IMR-90 (cell line): ENCODE measurements at regions not wholly inside any gene's neighbourhood (a gene's known extent, or its start where the extent isn't known, plus 50 kb on each side); places are given as distances from the start of the nearest gene placed in this dataset.

ENCODE experiments used
- ATAC-seq: fragments of 200-7000 bp; cut with Tn5 transposase; 2 replicates; pipeline ENCODE4 v1.9.1; 2020; ENCODE audit warnings: low read depth, mild to moderate bottlenecking, moderate library complexity
- BruUV-seq: library from RNA; stranded (reverse); fragments of 400-500 nt; replicated peaks from 2 replicates; lab custom pipeline; 2021; lab: Mats Ljungman, UMichigan
- CTCF ChIA-PET: fragments of 300-600 bp; formaldehyde crosslinking; extraction: SDS; loops from one replicate; lab custom pipeline; 2021; ENCODE audit warnings: antibody characterized with exemption; lab: Yijun Ruan, JAX
- POLR2A ChIA-PET: fragments of 300-600 bp; sonication (Branson Sonifier 250); formaldehyde crosslinking; loops from one replicate; lab custom pipeline; 2022; ENCODE audit warnings: antibody characterized with exemption; ENCODE audit not compliant: unreplicated experiment; lab: Charles Lee
- DNase-seq: peaks from one replicate; pipeline ENCODE4 v3.0.0; 2013
- H2AFZ ChIP-seq: replicated peaks from 2 replicates; pipeline ENCODE3; 2013; ENCODE audit warnings: low read length, mild to moderate bottlenecking; ENCODE audit not compliant: poor library complexity
- H2AK5ac ChIP-seq: 2 replicates; pipeline ENCODE4 v1.6.1; 2013; ENCODE audit warnings: low read depth, low read length, inconsistent platforms
- H2AK9ac ChIP-seq: replicated peaks from 2 replicates; pipeline ENCODE3; 2013; ENCODE audit warnings: mild to moderate bottlenecking, low read depth, low read length, moderate library complexity; ENCODE audit not compliant: poor library complexity
- H2BK120ac ChIP-seq: 2 replicates; pipeline ENCODE4 v1.6.1; 2013; ENCODE audit warnings: low read depth, low read length, inconsistent platforms
- H2BK15ac ChIP-seq: 3 replicates; pipeline ENCODE4 v1.6.1; 2013; ENCODE audit warnings: low read depth, low read length, inconsistent platforms
- H2BK20ac ChIP-seq: 2 replicates; pipeline ENCODE4 v1.6.1; 2013; ENCODE audit warnings: low read depth, mild to moderate bottlenecking, inconsistent platforms, low read length, moderate library complexity
- H2BK5ac ChIP-seq: 2 replicates; pipeline ENCODE4 v1.6.1; 2013; ENCODE audit warnings: mild to moderate bottlenecking, low read depth, low read length, inconsistent platforms; ENCODE audit not compliant: poor library complexity, severe bottlenecking
- H3K14ac ChIP-seq: replicated peaks from 2 replicates; pipeline ENCODE4 v1.6.1; 2013; ENCODE audit warnings: low read depth, low read length, inconsistent platforms
- H3K18ac ChIP-seq: 2 replicates; pipeline ENCODE4 v1.6.1; 2013; ENCODE audit warnings: low read depth, low read length, control low read depth
- H3K23ac ChIP-seq: 2 replicates; pipeline ENCODE4 v1.6.1; 2013; ENCODE audit warnings: low read depth, low read length, inconsistent platforms
- H3K27ac ChIP-seq: 2 replicates; pipeline ENCODE4 v1.5.1; 2013; ENCODE audit warnings: mild to moderate bottlenecking, control low read depth, low read length; ENCODE audit not compliant: insufficient read depth
- H3K27me3 ChIP-seq: 2 replicates; pipeline ENCODE4 v1.6.1; 2013; ENCODE audit warnings: low read length; ENCODE audit not compliant: control insufficient read depth, insufficient read depth
- H3K36me3 ChIP-seq: 2 replicates; pipeline ENCODE4 v1.6.1; 2013; ENCODE audit warnings: low read length, mixed read lengths; ENCODE audit not compliant: control insufficient read depth, insufficient read depth
- H3K4ac ChIP-seq: 2 replicates; pipeline ENCODE4 v1.6.1; 2013; ENCODE audit warnings: low read depth, low read length, inconsistent platforms
- H3K4me1 ChIP-seq: 2 replicates; pipeline ENCODE4 v1.6.1; 2013; ENCODE audit warnings: low read length, mixed read lengths; ENCODE audit not compliant: control insufficient read depth, insufficient read depth
- H3K4me2 ChIP-seq: 2 replicates; pipeline ENCODE4 v1.6.1; 2013; ENCODE audit warnings: low read depth, mild to moderate bottlenecking, control low read depth, low read length, moderate library complexity
- H3K4me3 ChIP-seq: 2 replicates; pipeline ENCODE4 v1.5.1; 2013; ENCODE audit warnings: low read depth, mild to moderate bottlenecking, control low read depth, low read length, moderate library complexity; ENCODE audit not compliant: insufficient read depth
- H3K56ac ChIP-seq: 2 replicates; pipeline ENCODE4 v1.6.1; 2013; ENCODE audit warnings: low read length, inconsistent platforms; ENCODE audit not compliant: insufficient read depth; ENCODE audit errors: extremely low read depth
- H3K79me1 ChIP-seq, 2 experiments: 2 replicates each; pipeline ENCODE4 v1.6.1; 2013; ENCODE audit warnings: low read length in 2 of 2, inconsistent platforms in 1 of 2, low read depth in 1 of 2
- H3K9ac ChIP-seq: 2 replicates; pipeline ENCODE4 v1.6.1; 2013; ENCODE audit warnings: low read depth, low read length, control low read depth
- H3K9me1 ChIP-seq: 2 replicates; pipeline ENCODE4 v1.6.1; 2013; ENCODE audit warnings: low read length, inconsistent platforms; ENCODE audit not compliant: insufficient read depth
- H3K9me3 ChIP-seq: 2 replicates; pipeline ENCODE4 v1.6.1; 2013; ENCODE audit warnings: low read length; ENCODE audit not compliant: control insufficient read depth, insufficient read depth
- H4K20me1 ChIP-seq: 2 replicates; pipeline ENCODE4 v1.6.1; 2013; ENCODE audit warnings: low read length, inconsistent platforms; ENCODE audit not compliant: insufficient read depth
- H4K5ac ChIP-seq: 2 replicates; pipeline ENCODE4 v1.6.1; 2013; ENCODE audit warnings: mild to moderate bottlenecking, low read depth, low read length, control low read depth
- H4K8ac ChIP-seq, 2 experiments: 2 replicates each; pipeline ENCODE4 v1.6.1; 2013; ENCODE audit warnings: low read depth in 2 of 2, low read length in 2 of 2, control low read depth in 1 of 2, inconsistent platforms in 1 of 2
- H4K91ac ChIP-seq: 2 replicates; pipeline ENCODE4 v1.6.1; 2013; ENCODE audit warnings: low read depth, low read length, inconsistent platforms; ENCODE audit not compliant: insufficient read depth
- BHLHE40 ChIP-seq: fragments of 150-350 bp; IDR thresholded peaks from 2 replicates; pipeline ENCODE4 v1.6.1; 2016; ENCODE audit warnings: mild to moderate bottlenecking, low read depth, low read length
- CEBPB ChIP-seq: IDR thresholded peaks from 2 replicates; pipeline ENCODE4 v1.6.1; 2012; ENCODE audit warnings: low read depth, low read length, improper control_type of control experiment
- CTCF ChIP-seq: conservative IDR thresholded peaks from 2 replicates; pipeline ENCODE4 v1.5.1; 2012; ENCODE audit warnings: mild to moderate bottlenecking, low read depth, low read length, improper control_type of control experiment
- ELK1 ChIP-seq: fragments of 150-350 bp; IDR thresholded peaks from 2 replicates; pipeline ENCODE4 v1.6.1; 2016; ENCODE audit warnings: low read depth, mild to moderate bottlenecking, low read length, moderate library complexity, borderline replicate concordance
- FOS ChIP-seq: fragments of 150-350 bp; IDR thresholded peaks from 2 replicates; pipeline ENCODE4 v1.6.1; 2016; ENCODE audit warnings: low read depth, low read length
- MAFK ChIP-seq: IDR thresholded peaks from 2 replicates; pipeline ENCODE4 v1.6.1; 2012; ENCODE audit warnings: low read depth, low read length, improper control_type of control experiment
- MAZ ChIP-seq: IDR thresholded peaks from 2 replicates; pipeline ENCODE4 v1.6.1; 2012; ENCODE audit warnings: low read depth, mild to moderate bottlenecking, low read length, improper control_type of control experiment, moderate library complexity, borderline replicate concordance
- MXI1 ChIP-seq: IDR thresholded peaks from 2 replicates; pipeline ENCODE4 v1.6.1; 2012; ENCODE audit warnings: low read depth, mild to moderate bottlenecking, low read length, moderate library complexity, borderline replicate concordance
- NFE2L2 ChIP-seq: fragments of 150-350 bp; IDR thresholded peaks from 2 replicates; pipeline ENCODE4 v1.6.1; 2016; ENCODE audit warnings: low read depth, mild to moderate bottlenecking, low read length
- POLR2A ChIP-seq: IDR thresholded peaks from 2 replicates; pipeline ENCODE4 v1.6.1; 2012; ENCODE audit warnings: mild to moderate bottlenecking, low read depth, low read length
- RAD21 ChIP-seq: IDR thresholded peaks from 2 replicates; pipeline ENCODE4 v1.6.1; 2012; ENCODE audit warnings: low read length, improper control_type of control experiment
- RCOR1 ChIP-seq: IDR thresholded peaks from 2 replicates; pipeline ENCODE4 v1.6.1; 2012; ENCODE audit warnings: mild to moderate bottlenecking, low read length, improper control_type of control experiment; ENCODE audit not compliant: insufficient replicate concordance
- RFX5 ChIP-seq: IDR thresholded peaks from 2 replicates; pipeline ENCODE4 v1.8.0; 2012; ENCODE audit warnings: low read depth, mild to moderate bottlenecking, low read length, moderate library complexity
- SMC3 ChIP-seq: fragments of 150-350 bp; IDR thresholded peaks from 2 replicates; pipeline ENCODE4 v1.6.1; 2016; ENCODE audit warnings: low read depth, mild to moderate bottlenecking, antibody characterized with exemption, low read length, moderate library complexity
- USF2 ChIP-seq: fragments of 150-350 bp; IDR thresholded peaks from 2 replicates; pipeline ENCODE4 v1.6.1; 2017; ENCODE audit warnings: mild to moderate bottlenecking, antibody characterized with exemption, low read length, low read depth
- WGBS, 2 experiments: methylation state at CpG; one replicate each; pipeline versions ENCODE4 v1.1.5 to v1.1.7; 2013; ENCODE audit warnings: missing lambda C conversion rate in 2 of 2; ENCODE audit not compliant: insufficient read length in 1 of 2; ENCODE audit errors: extremely low coverage in 2 of 2; 5-methylcytosine and 5-hydroxymethylcytosine counted together
- dilution Hi-C: fragments of 300-500 bp; cut with HindIII; formaldehyde crosslinking; loops from one replicate; pipeline ENCODE4 v1.14.3; 2018; ENCODE audit warnings: low sequenced_read_pairs; ENCODE audit not compliant: unreplicated experiment
- in situ Hi-C: fragments of 300-500 bp; cut with MboI; formaldehyde crosslinking; loops from 3 replicates; pipeline ENCODE4 v1.14.3; 2019; ENCODE audit warnings: low sequenced_read_pairs, inconsistent platforms, mixed read lengths
- intact Hi-C: fragments of 100-400 bp; cut with micrococcal nuclease; formaldehyde crosslinking; loops from 2 replicates; pipeline ENCODE4 v1.10.0; 2022

- H2AFZ ChIP-seq, result no peak overlapping the region
- H3K4me3 ChIP-seq, result no peak overlapping the region
- WGBS, 2 experiments, result no CpG with 5 or more reads among the region's 1 CpG
- H3K9me1 ChIP-seq, result peaks cover 52% of the 10 kb centered on the region
- H4K20me1 ChIP-seq, result peaks cover 80% of the 10 kb centered on the region
- dilution Hi-C loops, result no loop called here
- TF ChIP-seq SMC3 (no peak), MXI1 (no peak), ELK1 (no peak), RCOR1 (no peak), CTCF (no peak), NFE2L2 (no peak), CEBPB (no peak), FOS (no peak), BHLHE40 (no peak), RFX5 (no peak), MAFK (no peak), RAD21 (no peak), POLR2A (no peak), USF2 (no peak), MAZ (no peak)
- peak overlapping the region; percentile 69 for H2AK5ac ChIP-seq
- H4K91ac ChIP-seq, result no peak overlapping the region
- CTCF ChIA-PET, result interaction anchor here (0.8 kb wide), 1 partner anchor 11 kb away, joined by 3 read pairs; no protein-coding TSS in a partner anchor
- no peak overlapping the region for H2BK20ac ChIP-seq
- no peak overlapping the region for H2BK15ac ChIP-seq
- H2BK5ac ChIP-seq, result no peak overlapping the region
- H3K27me3 ChIP-seq, result no peaks in the 10 kb centered on the region
- no peak overlapping the region for H4K8ac ChIP-seq
- DNase-seq, result no peak
- H3K14ac ChIP-seq, result no peak overlapping the region
- no TSS peak for BruUV-seq
- no peaks in the 10 kb centered on the region for H3K9me3 ChIP-seq
- H3K56ac ChIP-seq, result no peak overlapping the region
- no peak overlapping the region for H3K4me2 ChIP-seq
- no peak overlapping the region for H2AK9ac ChIP-seq
- POLR2A ChIA-PET, result no interaction called here
- H4K5ac ChIP-seq, result no peak overlapping the region
- H3K27ac ChIP-seq, result no peak overlapping the region
- H3K4ac ChIP-seq, result peak overlapping the region; percentile 90; the same call in 1 of the 2 replicates
- H3K4me1 ChIP-seq, result peaks cover 35% of the 10 kb centered on the region
- in situ Hi-C loops, result no loop called here
- H3K9ac ChIP-seq, result no peak overlapping the region
- H3K18ac ChIP-seq, result no peak overlapping the region
- H3K23ac ChIP-seq, result peak overlapping the region; percentile 95; the same call in 1 of the 2 replicates
- ATAC-seq, result no peak
- intact Hi-C loops, result loop anchor here (5.0 kb wide), 1 partner anchor 68 kb away; no protein-coding TSS in a partner anchor
- H3K79me1 ChIP-seq, result peaks cover 53 to 92% of the 10 kb centered on the region in 2 experiments
- no peak overlapping the region for H2BK120ac ChIP-seq
- H3K36me3 ChIP-seq, result no peaks in the 10 kb centered on the region; the same call in 1 of the 2 replicates
Measured at GRCh38 chr2:120869036-120869729, 133.5 kb downstream of the GLI2 start.
